Liver (tissue), 3 donors: ENCODE measurements at regions not wholly inside any gene's neighbourhood (a gene's known extent, or its start where the extent isn't known, plus 50 kb on each side); places are given as distances from the start of the nearest gene placed in this dataset.

Experiments used
- EGR1 ChIP-seq, 2 donors: IDR thresholded peaks; 2 replicates each; pipeline ENCODE4 v1.6.1; 2016 to 2018; ENCODE audit warnings: antibody characterized with exemption in 2 of 2, low read depth in 2 of 2
- FOXA1 ChIP-seq: IDR thresholded peaks from 2 replicates; pipeline ENCODE4 v1.6.1; 2016; ENCODE audit warnings: antibody characterized with exemption
- HNF4A ChIP-seq, 2 donors: conservative IDR thresholded peaks; 2 replicates each; pipeline ENCODE4 v1.6.1; 2016; ENCODE audit warnings: antibody characterized with exemption in 2 of 2, mild to moderate bottlenecking in 2 of 2
- JUND ChIP-seq, 2 donors: IDR thresholded peaks; 2 replicates each; pipeline ENCODE4 v1.6.1; 2016; ENCODE audit warnings: antibody characterized with exemption in 2 of 2
- RAD21 ChIP-seq, 2 donors: IDR thresholded peaks; 2 replicates each; pipeline ENCODE4 v1.6.1; 2016; ENCODE audit warnings: antibody characterized with exemption in 2 of 2, mild to moderate bottlenecking in 2 of 2
- SP1 ChIP-seq: IDR thresholded peaks from 2 replicates; pipeline ENCODE4 v1.6.1; 2018; ENCODE audit warnings: antibody characterized with exemption, mild to moderate bottlenecking
- TAF1 ChIP-seq: conservative IDR thresholded peaks from 2 replicates; pipeline ENCODE4 v1.6.1; 2016; ENCODE audit warnings: antibody characterized with exemption, mild to moderate bottlenecking
- YY1 ChIP-seq: IDR thresholded peaks from 2 replicates; pipeline ENCODE4 v1.6.1; 2016; ENCODE audit warnings: antibody characterized with exemption, mild to moderate bottlenecking
- TF ChIP-seq, protein P1 (sequence below): IDR thresholded peaks from 2 replicates; pipeline ENCODE4 v1.6.1; 2016; ENCODE audit warnings: antibody characterized with exemption
- TF ChIP-seq, protein P2 (sequence below): fragments of 150-350 bp; IDR thresholded peaks from 2 replicates; pipeline ENCODE4 v1.5.1; 2017; ENCODE audit warnings: improper control_type of control experiment, low read depth, low read length; ENCODE audit not compliant: missing input control
- TF ChIP-seq, protein P3 (sequence below): IDR thresholded peaks from 2 replicates; pipeline ENCODE4 v1.6.1; 2016; ENCODE audit warnings: antibody characterized with exemption
- TF ChIP-seq, protein P4 (sequence below): IDR thresholded peaks from 2 replicates; pipeline ENCODE4 v1.6.1; 2016; ENCODE audit warnings: antibody characterized with exemption, mild to moderate bottlenecking
- donor health status: healthy.
- donor health status: healthy.

DNA sequence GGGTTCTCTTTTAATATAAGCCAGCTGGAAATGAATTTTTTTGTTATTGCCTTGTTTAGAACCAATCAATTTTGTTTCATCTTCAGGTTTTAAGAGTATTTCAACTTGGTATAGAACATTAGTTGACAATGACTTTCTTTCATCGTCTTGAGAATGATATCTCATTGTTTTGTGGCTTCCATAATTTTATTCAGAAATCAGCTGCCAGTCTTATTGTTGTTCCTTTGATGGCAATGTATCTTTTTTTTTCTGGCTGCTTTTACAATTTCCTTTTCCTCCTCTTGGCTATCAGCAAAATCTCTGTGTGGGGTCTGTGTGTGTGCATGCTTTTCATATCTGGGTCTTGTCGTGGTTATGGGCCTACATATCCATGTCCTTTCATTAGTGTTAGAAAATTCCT is 1536.4 kb upstream of the TENM3 start:
- TF ChIP-seq, protein P1, sequence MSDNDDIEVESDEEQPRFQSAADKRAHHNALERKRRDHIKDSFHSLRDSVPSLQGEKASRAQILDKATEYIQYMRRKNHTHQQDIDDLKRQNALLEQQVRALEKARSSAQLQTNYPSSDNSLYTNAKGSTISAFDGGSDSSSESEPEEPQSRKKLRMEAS, result no peak
- TF ChIP-seq, protein P2, sequence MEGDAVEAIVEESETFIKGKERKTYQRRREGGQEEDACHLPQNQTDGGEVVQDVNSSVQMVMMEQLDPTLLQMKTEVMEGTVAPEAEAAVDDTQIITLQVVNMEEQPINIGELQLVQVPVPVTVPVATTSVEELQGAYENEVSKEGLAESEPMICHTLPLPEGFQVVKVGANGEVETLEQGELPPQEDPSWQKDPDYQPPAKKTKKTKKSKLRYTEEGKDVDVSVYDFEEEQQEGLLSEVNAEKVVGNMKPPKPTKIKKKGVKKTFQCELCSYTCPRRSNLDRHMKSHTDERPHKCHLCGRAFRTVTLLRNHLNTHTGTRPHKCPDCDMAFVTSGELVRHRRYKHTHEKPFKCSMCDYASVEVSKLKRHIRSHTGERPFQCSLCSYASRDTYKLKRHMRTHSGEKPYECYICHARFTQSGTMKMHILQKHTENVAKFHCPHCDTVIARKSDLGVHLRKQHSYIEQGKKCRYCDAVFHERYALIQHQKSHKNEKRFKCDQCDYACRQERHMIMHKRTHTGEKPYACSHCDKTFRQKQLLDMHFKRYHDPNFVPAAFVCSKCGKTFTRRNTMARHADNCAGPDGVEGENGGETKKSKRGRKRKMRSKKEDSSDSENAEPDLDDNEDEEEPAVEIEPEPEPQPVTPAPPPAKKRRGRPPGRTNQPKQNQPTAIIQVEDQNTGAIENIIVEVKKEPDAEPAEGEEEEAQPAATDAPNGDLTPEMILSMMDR, result no peak
- TF ChIP-seq JUND (IDR thresholded peaks at IDR 0.05) (no peak), TAF1 (no peak), FOXA1 (no peak), RAD21 (IDR thresholded peaks at IDR 0.05) (no peak), HNF4A (conservative IDR thresholded peaks at IDR 0.05) (no peak), SP1 (no peak), EGR1 (IDR thresholded peaks at IDR 0.05; ENCODE audit: low read depth in 2 of 2) (no peak), YY1 (no peak)
- TF ChIP-seq, protein P3, sequence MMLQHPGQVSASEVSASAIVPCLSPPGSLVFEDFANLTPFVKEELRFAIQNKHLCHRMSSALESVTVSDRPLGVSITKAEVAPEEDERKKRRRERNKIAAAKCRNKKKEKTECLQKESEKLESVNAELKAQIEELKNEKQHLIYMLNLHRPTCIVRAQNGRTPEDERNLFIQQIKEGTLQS, result no peak
- TF ChIP-seq, protein P4, sequence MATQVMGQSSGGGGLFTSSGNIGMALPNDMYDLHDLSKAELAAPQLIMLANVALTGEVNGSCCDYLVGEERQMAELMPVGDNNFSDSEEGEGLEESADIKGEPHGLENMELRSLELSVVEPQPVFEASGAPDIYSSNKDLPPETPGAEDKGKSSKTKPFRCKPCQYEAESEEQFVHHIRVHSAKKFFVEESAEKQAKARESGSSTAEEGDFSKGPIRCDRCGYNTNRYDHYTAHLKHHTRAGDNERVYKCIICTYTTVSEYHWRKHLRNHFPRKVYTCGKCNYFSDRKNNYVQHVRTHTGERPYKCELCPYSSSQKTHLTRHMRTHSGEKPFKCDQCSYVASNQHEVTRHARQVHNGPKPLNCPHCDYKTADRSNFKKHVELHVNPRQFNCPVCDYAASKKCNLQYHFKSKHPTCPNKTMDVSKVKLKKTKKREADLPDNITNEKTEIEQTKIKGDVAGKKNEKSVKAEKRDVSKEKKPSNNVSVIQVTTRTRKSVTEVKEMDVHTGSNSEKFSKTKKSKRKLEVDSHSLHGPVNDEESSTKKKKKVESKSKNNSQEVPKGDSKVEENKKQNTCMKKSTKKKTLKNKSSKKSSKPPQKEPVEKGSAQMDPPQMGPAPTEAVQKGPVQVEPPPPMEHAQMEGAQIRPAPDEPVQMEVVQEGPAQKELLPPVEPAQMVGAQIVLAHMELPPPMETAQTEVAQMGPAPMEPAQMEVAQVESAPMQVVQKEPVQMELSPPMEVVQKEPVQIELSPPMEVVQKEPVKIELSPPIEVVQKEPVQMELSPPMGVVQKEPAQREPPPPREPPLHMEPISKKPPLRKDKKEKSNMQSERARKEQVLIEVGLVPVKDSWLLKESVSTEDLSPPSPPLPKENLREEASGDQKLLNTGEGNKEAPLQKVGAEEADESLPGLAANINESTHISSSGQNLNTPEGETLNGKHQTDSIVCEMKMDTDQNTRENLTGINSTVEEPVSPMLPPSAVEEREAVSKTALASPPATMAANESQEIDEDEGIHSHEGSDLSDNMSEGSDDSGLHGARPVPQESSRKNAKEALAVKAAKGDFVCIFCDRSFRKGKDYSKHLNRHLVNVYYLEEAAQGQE, result no peak
